ENCODE measurements at regions not wholly inside any gene's neighbourhood (a gene's known extent, or its start where the extent isn't known, plus 50 kb on each side); places are given as distances from the start of the nearest gene placed in this dataset.

DNA sequence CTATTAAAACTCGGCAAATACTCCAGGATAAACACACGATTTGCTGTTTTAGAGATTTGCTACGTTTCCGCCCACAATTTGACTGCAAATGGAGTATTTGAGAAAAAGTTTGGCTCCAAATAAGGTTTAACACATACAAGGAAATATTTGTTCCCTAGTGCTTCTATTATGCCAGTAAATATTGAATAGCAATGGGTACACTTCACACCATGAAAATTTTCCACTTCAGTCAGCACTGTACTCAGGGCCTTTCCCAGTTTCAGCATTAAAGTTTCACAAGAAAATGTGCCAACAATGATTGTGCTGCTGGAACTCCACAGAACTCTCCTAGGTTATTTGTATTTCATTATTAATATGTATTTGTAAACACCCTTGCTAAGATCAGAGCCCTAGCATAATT lies 498.0 kb downstream of the TBL1XR1 start:
- WGBS (ENCODE audit: extremely low coverage, insufficient read length, low lambda C conversion rate): no CpG with 5 or more reads among the region's 4 CpGs
- Histone ChIP-seq H4K8ac (replicated peaks; ENCODE audit: insufficient read length, low read depth, low read length) (no peak overlapping the region), H3T11ph (ENCODE audit: low read length) (no peak overlapping the region), H2BK20ac (ENCODE audit: low read depth, low read length, poor library complexity, severe bottlenecking) (no peak overlapping the region), H4K91ac (ENCODE audit: insufficient read length, low read depth, low read length) (no peak overlapping the region), H3K23ac (ENCODE audit: insufficient read length, low read depth, low read length) (no peak overlapping the region), H3K18ac (ENCODE audit: insufficient read length, low read depth, low read length) (no peak overlapping the region), H3K4ac (ENCODE audit: low read depth, low read length) (no peak overlapping the region), H3K4me1 (ENCODE audit: insufficient read depth, low read length) (no peaks in the 10 kb centered on the region), H3K56ac (ENCODE audit: insufficient read length, low read depth, low read length) (no peak overlapping the region), H2BK15ac (ENCODE audit: low read depth, low read length) (no peak overlapping the region), H3K79me1 (ENCODE audit: insufficient read depth, low read depth, low read length, poor library complexity, severe bottlenecking) (no peaks in the 10 kb centered on the region), H3K9ac (ENCODE audit: extremely low read depth, insufficient read length, low read length) (no peak overlapping the region), H3K9me3 (ENCODE audit: control insufficient read depth, low read depth, low read length) (no peaks in the 10 kb centered on the region), H3K27me3 (ENCODE audit: insufficient read depth, low read length) (no peaks in the 10 kb centered on the region), H3K14ac (ENCODE audit: insufficient read depth, low read length) (no peak overlapping the region), H3K4me2 (ENCODE audit: insufficient read depth, insufficient read length, low read length) (no peak overlapping the region), H3K23me2 (ENCODE audit: insufficient read length, low read depth, low read length, poor library complexity, severe bottlenecking) (no peaks in the 10 kb centered on the region), H2AFZ (ENCODE audit: low read length) (no peak overlapping the region), H3K79me2 (ENCODE audit: insufficient read depth, low read length) (no peaks in the 10 kb centered on the region), H3K27ac (ENCODE audit: insufficient read length, low read depth, low read length) (no peak overlapping the region), H4K20me1 (ENCODE audit: control insufficient read depth, insufficient read depth, insufficient read length) (no peaks in the 10 kb centered on the region), H2BK12ac (ENCODE audit: insufficient read length, low read depth, low read length) (no peak overlapping the region), H2AK5ac (ENCODE audit: insufficient read length, low read length) (no peak overlapping the region), H4K5ac (ENCODE audit: insufficient read length, low read depth, low read length) (no peak overlapping the region), H2BK5ac (ENCODE audit: insufficient read length, low read length) (no peak overlapping the region), H2BK120ac (ENCODE audit: low read depth, low read length, poor library complexity, severe bottlenecking) (no peak overlapping the region)
- Mint-ChIP-seq H3K36me3 (ENCODE audit: insufficient read depth in 1 of 3, low read depth in 3 of 3) (peaks cover 0 to 6% (median 0%) of the 10 kb centered on the region in 3 experiments; a peak in 3 of 7 replicates), H3K27me3 (ENCODE audit: low read depth) (no peaks in the 10 kb centered on the region), H3K27ac (no peak overlapping the region), H3K9me3 (peaks cover 7 to 12% of the 10 kb centered on the region in 2 experiments; a peak in 4 of 5 replicates), H3K4me3 (no peak overlapping the region), H3K4me1 (peaks cover 11 to 12% of the 10 kb centered on the region in 2 experiments)
- DNase-seq: no peak
- TF ChIP-seq, protein P1, sequence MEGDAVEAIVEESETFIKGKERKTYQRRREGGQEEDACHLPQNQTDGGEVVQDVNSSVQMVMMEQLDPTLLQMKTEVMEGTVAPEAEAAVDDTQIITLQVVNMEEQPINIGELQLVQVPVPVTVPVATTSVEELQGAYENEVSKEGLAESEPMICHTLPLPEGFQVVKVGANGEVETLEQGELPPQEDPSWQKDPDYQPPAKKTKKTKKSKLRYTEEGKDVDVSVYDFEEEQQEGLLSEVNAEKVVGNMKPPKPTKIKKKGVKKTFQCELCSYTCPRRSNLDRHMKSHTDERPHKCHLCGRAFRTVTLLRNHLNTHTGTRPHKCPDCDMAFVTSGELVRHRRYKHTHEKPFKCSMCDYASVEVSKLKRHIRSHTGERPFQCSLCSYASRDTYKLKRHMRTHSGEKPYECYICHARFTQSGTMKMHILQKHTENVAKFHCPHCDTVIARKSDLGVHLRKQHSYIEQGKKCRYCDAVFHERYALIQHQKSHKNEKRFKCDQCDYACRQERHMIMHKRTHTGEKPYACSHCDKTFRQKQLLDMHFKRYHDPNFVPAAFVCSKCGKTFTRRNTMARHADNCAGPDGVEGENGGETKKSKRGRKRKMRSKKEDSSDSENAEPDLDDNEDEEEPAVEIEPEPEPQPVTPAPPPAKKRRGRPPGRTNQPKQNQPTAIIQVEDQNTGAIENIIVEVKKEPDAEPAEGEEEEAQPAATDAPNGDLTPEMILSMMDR (conservative IDR thresholded peaks at IDR 0.05): no peak

Measured in H9 (cell line).